ENCODE measurements at regions not wholly inside any gene's neighbourhood (a gene's known extent, or its start where the extent isn't known, plus 50 kb on each side); places are given as distances from the start of the nearest gene placed in this dataset.

GRCh38 chr2:6336752-6337471 lies 528.8 kb downstream of the CMPK2 start:
- ATAC-seq (no peak), DNase-seq (no peak)
- POLR2A ChIA-PET, result no interaction called here
- peaks cover 0 to 7% (median 0%) of the 10 kb centered on the region in 5 donors for H3K27me3 Mint-ChIP-seq
- H3K4me1 Mint-ChIP-seq, result no peaks in the 10 kb centered on the region
- no peak overlapping the region for H3K4me3 Mint-ChIP-seq
- H3K36me3 Mint-ChIP-seq, result no peaks in the 10 kb centered on the region
- H3K9me3 Mint-ChIP-seq, result peaks cover 0 to 4% (median 3%) of the 10 kb centered on the region in 9 donors
- H3K27ac Mint-ChIP-seq, result no peak overlapping the region

GRCh38 chr2:6337472-6337820 lies 528.3 kb downstream of the CMPK2 start:
- Mint-ChIP-seq H3K27me3 (peaks cover 0 to 7% (median 0%) of the 10 kb centered on the region in 5 donors), H3K9me3 (peaks cover 0 to 4% (median 2%) of the 10 kb centered on the region in 9 donors), H3K4me3 (peak overlapping the region in 1 of 10 donors; percentile 38), H3K27ac (no peak overlapping the region), H3K36me3 (no peaks in the 10 kb centered on the region), H3K4me1 (no peaks in the 10 kb centered on the region)
- no peak for DNase-seq
- POLR2A ChIA-PET, result no interaction called here
- ATAC-seq, result no peak

GRCh38 chr2:6341588-6342129 lies 524.0 kb downstream of the CMPK2 start:
- DNase-seq (no peak), ATAC-seq (no peak)
- Mint-ChIP-seq H3K9me3 (peaks cover 0 to 10% (median 2%) of the 10 kb centered on the region in 9 donors), H3K36me3 (no peaks in the 10 kb centered on the region), H3K4me3 (no peak overlapping the region), H3K27ac (no peak overlapping the region), H3K27me3 (peaks cover 0 to 6% (median 0%) of the 10 kb centered on the region in 5 donors), H3K4me1 (peaks cover 0 to 9% (median 0%) of the 10 kb centered on the region in 4 donors)
- POLR2A ChIA-PET, result no interaction called here

GRCh38 chr2:6342273-6342920 lies 523.3 kb downstream of the CMPK2 start:
- DNase-seq, result no peak
- no peak overlapping the region for H3K27ac Mint-ChIP-seq

GRCh38 chr2:6343076-6343475 lies 522.6 kb downstream of the CMPK2 start:
- peaks cover 0 to 6% (median 0%) of the 10 kb centered on the region in 5 donors for H3K27me3 Mint-ChIP-seq
- H3K36me3 Mint-ChIP-seq, result no peaks in the 10 kb centered on the region
- H3K4me1 Mint-ChIP-seq, result peaks cover 0 to 9% (median 0%) of the 10 kb centered on the region in 4 donors
- POLR2A ChIA-PET, result no interaction called here
- no peak overlapping the region for H3K27ac Mint-ChIP-seq
- no peak for DNase-seq
- ATAC-seq, result no peak
- peaks cover 0 to 10% (median 2%) of the 10 kb centered on the region in 9 donors for H3K9me3 Mint-ChIP-seq
- no peak overlapping the region for H3K4me3 Mint-ChIP-seq

More at GRCh38 chr2:6342273-6342920, 523.3 kb downstream of the CMPK2 start:
- peaks cover 0 to 9% (median 0%) of the 10 kb centered on the region in 4 donors for H3K4me1 Mint-ChIP-seq
- H3K9me3 Mint-ChIP-seq, result peaks cover 0 to 10% (median 2%) of the 10 kb centered on the region in 9 donors
- H3K36me3 Mint-ChIP-seq, result no peaks in the 10 kb centered on the region
- no peak for ATAC-seq
- peaks cover 0 to 6% (median 0%) of the 10 kb centered on the region in 5 donors for H3K27me3 Mint-ChIP-seq
- POLR2A ChIA-PET, result no interaction called here
- H3K4me3 Mint-ChIP-seq, result no peak overlapping the region

DNA sequence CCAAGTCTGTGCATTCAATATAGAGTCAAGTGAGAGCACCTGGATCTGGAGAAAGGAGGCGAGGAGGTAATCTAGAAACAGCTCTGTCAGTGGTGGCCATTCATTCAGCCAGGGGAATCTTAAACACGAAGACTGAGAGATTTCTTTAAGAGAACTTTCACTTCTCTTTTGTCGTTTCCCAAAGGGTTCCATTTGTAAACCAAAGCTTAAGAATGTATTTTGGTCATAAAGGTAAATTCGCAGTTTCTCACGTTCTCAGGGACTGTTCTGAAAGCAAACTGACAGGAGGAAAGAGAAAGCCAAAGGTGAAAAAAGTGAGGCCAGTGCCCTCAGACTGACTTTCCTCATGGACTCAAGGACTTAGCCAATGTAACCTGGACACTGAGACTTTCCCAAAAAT lies 513.5 kb downstream of the CMPK2 start:
- H3K4me3 Mint-ChIP-seq, result no peak overlapping the region
- POLR2A ChIA-PET, result no interaction called here
- no peaks in the 10 kb centered on the region for H3K9me3 Mint-ChIP-seq
- DNase-seq (no peak), ATAC-seq (no peak)
- peaks cover 0 to 7% (median 0%) of the 10 kb centered on the region in 4 donors for H3K4me1 Mint-ChIP-seq
- H3K27ac Mint-ChIP-seq, result no peak overlapping the region
- H3K27me3 Mint-ChIP-seq, result no peaks in the 10 kb centered on the region
- H3K36me3 Mint-ChIP-seq, result no peaks in the 10 kb centered on the region

DNA sequence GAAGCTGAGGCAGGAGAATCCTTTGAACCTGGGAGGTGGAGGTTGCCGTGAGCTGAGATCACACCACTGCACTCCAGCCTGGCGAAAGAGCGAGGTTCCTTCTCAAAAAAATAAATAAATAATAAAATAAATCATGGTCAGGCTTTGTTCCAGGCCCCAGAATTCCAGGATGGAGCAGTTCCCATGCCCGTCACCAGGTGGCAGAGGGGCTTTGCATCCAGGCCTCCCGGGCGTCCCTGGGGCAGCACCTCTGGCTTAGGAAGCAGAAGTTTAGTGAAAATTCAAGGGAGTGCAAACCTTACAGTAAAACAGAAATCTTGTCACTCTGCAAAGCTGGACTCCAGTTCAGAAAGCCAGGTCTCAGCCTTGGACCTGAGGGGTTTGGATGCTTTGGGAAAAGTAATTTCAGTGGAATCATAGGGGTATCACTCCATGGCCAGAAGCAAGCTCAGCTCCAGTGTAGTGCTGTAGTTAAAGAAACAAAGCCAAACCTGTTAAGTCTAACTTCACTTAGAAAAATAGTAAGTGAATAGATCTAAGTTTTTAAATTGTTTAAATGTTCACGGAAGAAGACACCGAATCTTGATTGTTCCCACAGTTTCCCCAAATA lies 512.7 kb downstream of the CMPK2 start:
- Mint-ChIP-seq H3K4me3 (no peak overlapping the region), H3K36me3 (no peaks in the 10 kb centered on the region), H3K9me3 (no peaks in the 10 kb centered on the region), H3K4me1 (peaks cover 0 to 7% (median 0%) of the 10 kb centered on the region in 4 donors), H3K27ac (no peak overlapping the region), H3K27me3 (no peaks in the 10 kb centered on the region)
- no peak for DNase-seq
- POLR2A ChIA-PET, result no interaction called here
- no peak for ATAC-seq

DNA sequence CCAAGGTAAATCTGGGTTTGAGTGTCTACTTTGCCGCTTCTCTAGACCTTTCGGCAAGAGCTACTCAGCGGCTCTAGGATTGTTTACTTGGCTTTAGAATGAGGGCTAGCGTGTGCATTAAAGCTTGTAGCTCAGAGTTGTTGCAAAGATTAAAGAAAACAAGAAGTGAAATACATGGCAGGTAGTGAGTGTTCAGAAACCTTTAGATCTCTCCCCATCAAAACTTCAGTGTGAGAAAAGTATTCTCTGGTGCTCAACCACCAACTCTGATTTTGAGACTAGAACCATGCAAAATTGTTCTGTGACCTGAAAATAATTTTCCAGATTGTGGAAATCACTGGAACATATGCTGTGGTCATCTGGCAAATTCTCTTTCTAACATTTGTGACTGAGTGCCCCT lies 512.0 kb downstream of the CMPK2 start:
- Mint-ChIP-seq H3K36me3 (no peaks in the 10 kb centered on the region), H3K27me3 (no peaks in the 10 kb centered on the region), H3K4me1 (peaks cover 0 to 7% (median 0%) of the 10 kb centered on the region in 4 donors), H3K27ac (no peak overlapping the region), H3K4me3 (no peak overlapping the region), H3K9me3 (no peaks in the 10 kb centered on the region)
- DNase-seq (no peak), ATAC-seq (no peak)
- POLR2A ChIA-PET, result no interaction called here

DNA sequence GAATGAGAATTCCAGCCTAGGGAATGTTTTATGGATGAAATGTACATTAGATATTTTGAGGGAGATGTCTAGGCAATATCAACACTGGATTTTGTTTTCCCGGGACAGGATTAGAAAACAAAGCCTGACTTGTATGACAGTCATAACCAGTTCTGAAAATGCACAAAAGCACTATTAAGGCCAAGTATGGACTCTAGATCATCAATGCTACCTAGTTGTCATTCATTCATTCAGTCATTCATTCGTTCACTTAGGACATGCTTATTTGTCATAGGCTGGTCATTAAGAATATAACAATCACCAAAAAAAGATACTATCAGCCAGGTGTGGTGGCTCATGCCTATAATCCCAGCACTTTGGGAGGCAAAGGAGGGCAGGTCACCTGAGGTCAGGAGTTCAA lies 511.2 kb downstream of the CMPK2 start:
- no peak for DNase-seq
- peaks cover 0 to 7% (median 0%) of the 10 kb centered on the region in 4 donors for H3K4me1 Mint-ChIP-seq
- H3K27ac Mint-ChIP-seq, result no peak overlapping the region
- no peaks in the 10 kb centered on the region for H3K36me3 Mint-ChIP-seq
- no peaks in the 10 kb centered on the region for H3K27me3 Mint-ChIP-seq
- peaks cover 0 to 2% (median 0%) of the 10 kb centered on the region in 9 donors for H3K9me3 Mint-ChIP-seq
- POLR2A ChIA-PET, result no interaction called here
- no peak for ATAC-seq
- no peak overlapping the region for H3K4me3 Mint-ChIP-seq

DNA sequence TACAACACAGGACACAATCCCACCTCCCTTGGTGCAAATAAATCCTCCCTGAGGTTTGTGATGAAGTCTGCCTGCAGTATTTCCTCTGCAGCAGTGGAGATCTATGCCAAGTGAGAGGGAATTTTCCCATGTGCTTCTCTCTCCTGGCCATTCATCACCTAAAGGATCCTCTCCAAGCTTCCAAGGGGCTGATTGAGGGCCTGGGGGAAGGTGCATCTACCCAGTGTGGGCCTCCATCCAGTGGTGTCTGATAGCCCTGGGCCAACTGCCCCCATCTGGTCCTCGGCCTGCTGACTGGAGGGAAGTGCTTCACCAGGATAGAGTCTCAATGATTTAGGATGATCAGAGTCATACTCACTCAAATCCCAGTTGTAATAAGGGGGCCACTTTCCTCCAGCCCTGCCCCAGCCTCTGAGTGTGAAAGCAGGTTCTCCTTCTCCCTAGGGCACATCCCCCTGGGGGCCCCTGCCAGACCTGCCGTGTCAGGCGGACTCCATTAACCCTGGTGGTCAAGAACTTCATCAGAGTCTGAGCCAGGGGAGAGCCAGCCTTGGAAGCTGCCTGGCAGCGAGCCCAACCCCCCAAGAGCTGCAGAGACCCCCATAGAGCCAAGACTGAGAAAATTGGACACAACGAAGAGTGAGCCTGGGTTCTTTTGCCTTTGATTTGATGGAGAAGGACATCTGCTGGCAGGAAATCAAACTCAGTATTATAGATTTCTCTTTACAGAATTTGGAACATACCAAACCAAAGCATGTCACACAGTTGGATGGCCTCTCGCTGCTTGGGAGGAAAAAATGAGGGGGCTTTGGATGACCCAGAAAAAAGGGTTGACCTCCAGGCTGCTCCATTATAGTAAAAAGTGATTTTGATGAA lies 509.6 kb downstream of the CMPK2 start:
- Mint-ChIP-seq H3K36me3 (no peaks in the 10 kb centered on the region), H3K9me3 (peaks cover 0 to 4% (median 0%) of the 10 kb centered on the region in 9 donors), H3K4me1 (peaks cover 0 to 7% (median 0%) of the 10 kb centered on the region in 4 donors), H3K27ac (no peak overlapping the region), H3K27me3 (peaks cover 0 to 4% (median 0%) of the 10 kb centered on the region in 5 donors), H3K4me3 (no peak overlapping the region)
- ATAC-seq (no peak), DNase-seq (no peak)
- POLR2A ChIA-PET, result no interaction called here

DNA sequence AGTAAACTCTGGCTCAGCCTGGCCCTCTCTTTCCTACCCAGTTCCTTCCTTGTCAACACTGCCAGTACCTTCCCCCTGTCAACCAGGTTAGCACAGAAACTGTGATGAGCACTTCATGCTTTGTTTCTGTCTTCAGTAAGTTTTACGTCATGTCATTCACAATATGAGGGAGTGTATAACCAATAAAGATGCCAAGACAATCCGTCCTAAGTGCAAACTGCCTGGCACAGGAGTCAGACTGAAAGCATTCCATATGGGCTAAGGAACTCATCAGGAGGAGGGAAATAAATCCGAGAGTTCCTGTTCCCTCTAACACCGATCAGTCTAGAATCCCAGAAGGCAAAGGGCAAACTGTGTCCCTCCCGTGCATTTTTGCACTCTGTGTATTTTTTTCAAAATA lies 507.2 kb downstream of the CMPK2 start:
- no peak for DNase-seq
- no peak overlapping the region for H3K27ac Mint-ChIP-seq
- peaks cover 0 to 4% (median 0%) of the 10 kb centered on the region in 5 donors for H3K27me3 Mint-ChIP-seq
- H3K4me3 Mint-ChIP-seq, result no peak overlapping the region
- POLR2A ChIA-PET, result no interaction called here
- H3K9me3 Mint-ChIP-seq, result peaks cover 0 to 9% (median 2%) of the 10 kb centered on the region in 9 donors
- no peak for ATAC-seq
- peaks cover 0 to 2% (median 0%) of the 10 kb centered on the region in 4 donors for H3K4me1 Mint-ChIP-seq
- H3K36me3 Mint-ChIP-seq, result no peaks in the 10 kb centered on the region

DNA sequence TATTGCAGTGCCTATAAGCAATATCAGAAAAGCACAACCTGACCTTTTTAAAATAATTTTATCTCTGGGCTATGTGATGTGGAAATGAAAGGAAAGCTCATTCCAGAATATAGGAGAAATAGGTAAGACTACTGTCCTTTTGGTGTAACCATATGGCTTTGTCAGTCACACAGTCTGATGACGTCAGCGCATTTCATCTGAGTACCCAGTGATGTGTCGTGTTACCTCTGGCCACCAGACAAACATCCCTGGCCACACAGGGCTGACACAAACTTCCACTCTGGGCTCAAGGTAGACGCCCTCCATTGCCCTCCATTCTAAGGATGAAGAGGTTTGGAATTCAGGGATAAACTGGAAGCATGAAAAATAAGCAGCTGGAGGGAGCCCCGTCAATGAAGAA lies 506.7 kb downstream of the CMPK2 start:
- no peak overlapping the region for H3K27ac Mint-ChIP-seq
- H3K36me3 Mint-ChIP-seq, result no peaks in the 10 kb centered on the region
- no peaks in the 10 kb centered on the region for H3K4me1 Mint-ChIP-seq
- H3K27me3 Mint-ChIP-seq, result peaks cover 0 to 4% (median 0%) of the 10 kb centered on the region in 5 donors
- no peak overlapping the region for H3K4me3 Mint-ChIP-seq
- DNase-seq (no peak), ATAC-seq (no peak)
- POLR2A ChIA-PET, result no interaction called here
- H3K9me3 Mint-ChIP-seq, result peaks cover 0 to 9% (median 2%) of the 10 kb centered on the region in 9 donors
